Stimulated activated CD8-positive, alpha-beta memory T cell treated with anti-CD3 and anti-CD28 coated beads, Interleukin-7, amount 100 ng/mL, for 4 hours (primary cell): ENCODE measurements at regions not wholly inside any gene's neighbourhood (a gene's known extent, or its start where the extent isn't known, plus 50 kb on each side); places are given as distances from the start of the nearest gene placed in this dataset.

ENCODE experiments used
- DNase-seq, 2 donors: peaks; one replicate each; pipeline ENCODE4 v3.0.0-alpha.2; 2020; ENCODE audit warnings: low read depth in 2 of 2

DNA sequence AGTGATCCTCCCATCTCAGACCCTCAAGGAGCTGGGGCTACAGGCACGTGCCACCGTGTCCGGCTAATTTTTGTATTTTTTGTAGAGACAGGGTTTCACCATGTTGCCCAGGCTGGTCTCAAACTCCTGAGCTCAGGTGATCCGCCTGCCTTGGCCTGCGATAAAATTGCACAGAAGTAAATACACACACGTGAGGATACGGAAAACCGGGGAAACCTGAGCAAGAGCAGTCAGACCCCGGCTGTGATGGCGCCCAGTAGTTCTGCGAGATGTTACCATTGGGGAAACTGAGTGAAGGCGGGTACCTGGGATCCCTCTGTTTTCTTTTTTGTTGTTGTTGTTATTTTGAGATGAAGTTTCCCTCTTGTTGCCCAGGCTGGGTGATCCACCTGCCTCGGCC lies 114.9 kb downstream of the C9orf50 start:
- no peak for DNase-seq

DNA sequence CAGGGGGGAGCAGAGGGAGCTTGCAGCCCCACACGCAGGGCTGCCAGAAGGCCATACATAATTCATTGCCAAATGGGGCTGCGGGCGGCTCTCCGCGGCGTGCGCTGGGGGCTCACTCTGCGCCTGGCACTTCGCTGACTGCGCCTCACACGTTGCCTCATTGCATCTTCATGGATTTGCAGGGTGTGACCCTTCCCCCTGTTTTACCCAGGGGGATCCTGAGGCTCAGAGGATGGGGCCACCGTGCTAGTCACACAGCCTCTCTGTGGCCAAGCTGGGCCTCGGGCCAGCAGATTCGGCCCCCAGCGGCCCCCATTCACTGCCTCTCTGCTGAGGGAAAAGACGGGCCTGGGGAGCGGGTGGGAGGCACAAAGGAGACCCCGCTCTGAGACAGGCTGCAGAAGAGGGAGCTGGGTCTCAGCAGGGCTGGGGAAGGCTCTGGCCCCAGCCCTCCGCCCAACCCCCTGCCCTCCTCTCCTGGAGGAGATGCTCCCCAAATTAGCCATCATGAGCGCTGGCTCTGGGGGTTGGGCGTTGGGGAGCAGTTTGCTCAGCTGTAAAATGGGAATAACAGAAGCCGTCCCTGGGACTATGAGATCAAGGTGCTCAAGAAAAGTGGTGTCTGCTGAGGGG lies 115.5 kb downstream of the C9orf50 start:
- no peak for DNase-seq

- no peak for DNase-seq
These were observed 116.5 kb downstream of the C9orf50 start for GRCh38 chr9:129504404-129504803.

GRCh38 chr9:129501771-129502319 lies 119.1 kb downstream of the C9orf50 start:
- no peak for DNase-seq

- DNase-seq: no peak
These were observed 119.8 kb downstream of the C9orf50 start for GRCh38 chr9:129500863-129501770.

GRCh38 chr9:129500161-129500862 lies 120.6 kb downstream of the C9orf50 start:
- DNase-seq: no peak

DNA sequence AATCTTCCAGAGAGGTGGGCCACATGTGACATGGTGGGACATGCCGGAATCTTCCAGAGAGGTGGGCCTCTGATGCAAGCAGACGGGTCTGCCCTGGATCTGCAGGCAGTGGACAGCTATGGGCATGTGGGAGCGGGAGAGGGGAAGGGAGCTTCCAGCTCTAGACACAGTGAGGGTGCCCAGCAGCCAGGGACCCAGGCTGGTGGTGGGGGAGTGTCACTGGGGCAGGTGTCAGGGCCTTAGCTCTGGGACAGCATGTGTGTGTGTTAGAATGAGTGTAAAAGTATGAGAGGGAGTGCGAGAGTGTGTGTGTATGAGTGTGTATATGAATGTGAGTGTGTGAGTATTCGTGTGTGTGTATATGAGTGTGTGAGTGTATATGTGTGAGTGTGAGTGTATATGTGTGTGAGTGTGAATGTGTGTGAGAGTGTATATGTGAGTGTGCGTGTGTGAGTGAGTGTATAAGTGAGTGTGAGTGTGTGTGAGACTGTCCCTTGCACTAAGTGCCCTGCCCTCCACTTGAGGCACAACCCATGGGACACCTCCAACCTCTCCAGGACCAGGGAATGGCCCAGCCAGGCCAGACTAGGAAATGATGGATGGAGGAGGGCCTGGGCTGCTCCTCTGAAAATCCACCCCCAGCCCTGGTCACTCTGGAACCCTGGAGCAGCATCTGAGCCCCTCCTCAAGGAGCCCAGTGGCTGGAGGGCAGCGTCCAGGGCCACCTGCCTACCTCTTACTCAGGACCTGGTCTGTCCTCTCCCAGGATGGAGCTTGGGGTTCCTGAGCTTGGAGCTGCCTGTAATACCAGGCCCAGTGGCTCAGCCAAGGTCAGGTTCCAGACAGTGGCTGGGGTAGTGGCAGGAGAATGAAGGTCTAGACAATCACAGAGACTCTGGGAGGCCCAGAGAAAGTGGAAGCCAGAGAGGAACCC lies 122.2 kb downstream of the C9orf50 start:
- no peak for DNase-seq

DNA sequence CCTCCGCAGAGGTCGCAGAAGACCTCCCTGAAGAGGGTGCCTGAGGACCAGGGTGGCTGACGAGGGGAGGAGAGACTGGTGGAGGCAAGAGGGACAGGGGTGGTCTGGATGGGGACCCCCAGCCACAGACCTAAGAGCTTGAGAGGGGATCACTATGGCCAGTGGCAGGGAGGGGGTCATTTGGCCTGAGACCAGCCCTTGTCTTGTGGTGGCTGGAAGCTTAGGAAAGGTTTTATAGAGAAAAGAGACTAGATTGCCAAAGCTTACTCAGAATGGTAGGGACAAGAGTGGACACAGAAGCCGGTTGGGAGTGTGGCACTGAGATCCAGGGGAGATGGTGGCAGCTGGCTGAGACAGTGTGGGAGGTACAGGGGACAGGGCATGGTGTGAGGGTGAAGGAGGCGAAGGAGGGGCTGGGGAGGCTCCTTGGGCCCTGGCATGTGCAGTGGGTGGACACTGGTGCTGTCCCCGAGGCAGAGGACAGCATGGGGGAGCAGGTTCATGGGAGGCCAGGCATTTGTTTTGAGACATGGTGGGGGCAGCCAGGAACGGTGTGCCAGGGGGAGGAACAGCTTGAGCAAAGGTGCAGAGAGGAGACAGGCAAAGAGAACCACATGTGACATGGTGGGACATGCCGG lies 123.0 kb downstream of the C9orf50 start:
- no peak for DNase-seq

- no peak for DNase-seq
These were observed 123.7 kb downstream of the C9orf50 start for GRCh38 chr9:129497005-129497812.

DNA sequence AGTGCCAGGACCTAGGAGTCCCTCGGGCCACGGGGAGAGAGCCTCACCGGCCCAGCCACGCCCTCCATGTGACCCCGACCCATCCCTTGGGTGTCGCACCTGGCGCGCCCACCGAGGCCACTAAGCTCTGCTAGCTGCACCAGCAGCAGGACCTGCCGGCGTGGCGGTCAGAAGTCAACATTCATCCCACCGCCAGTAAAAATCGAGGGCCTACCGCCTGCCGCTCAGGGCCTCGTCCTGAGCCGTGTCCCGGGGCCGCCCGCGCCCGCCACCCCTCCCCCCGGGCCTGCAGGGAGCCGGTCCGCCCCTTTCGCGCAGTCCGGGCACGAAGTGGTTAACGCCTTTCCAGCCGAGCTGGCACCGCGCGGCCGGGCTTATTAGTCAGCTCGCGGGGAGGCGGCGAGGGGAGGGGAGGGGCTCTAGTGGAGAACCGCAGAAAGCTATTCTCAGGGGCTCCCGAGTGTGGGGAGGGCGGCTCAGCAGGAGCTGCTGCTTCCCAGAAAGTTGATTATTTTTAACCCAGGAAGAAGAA lies 124.4 kb downstream of the C9orf50 start:
- peak; percentile 72 to 81 for DNase-seq

GRCh38 chr9:129495620-129496472 lies 125.1 kb downstream of the C9orf50 start:
- DNase-seq: peak; percentile 63 to 80

DNA sequence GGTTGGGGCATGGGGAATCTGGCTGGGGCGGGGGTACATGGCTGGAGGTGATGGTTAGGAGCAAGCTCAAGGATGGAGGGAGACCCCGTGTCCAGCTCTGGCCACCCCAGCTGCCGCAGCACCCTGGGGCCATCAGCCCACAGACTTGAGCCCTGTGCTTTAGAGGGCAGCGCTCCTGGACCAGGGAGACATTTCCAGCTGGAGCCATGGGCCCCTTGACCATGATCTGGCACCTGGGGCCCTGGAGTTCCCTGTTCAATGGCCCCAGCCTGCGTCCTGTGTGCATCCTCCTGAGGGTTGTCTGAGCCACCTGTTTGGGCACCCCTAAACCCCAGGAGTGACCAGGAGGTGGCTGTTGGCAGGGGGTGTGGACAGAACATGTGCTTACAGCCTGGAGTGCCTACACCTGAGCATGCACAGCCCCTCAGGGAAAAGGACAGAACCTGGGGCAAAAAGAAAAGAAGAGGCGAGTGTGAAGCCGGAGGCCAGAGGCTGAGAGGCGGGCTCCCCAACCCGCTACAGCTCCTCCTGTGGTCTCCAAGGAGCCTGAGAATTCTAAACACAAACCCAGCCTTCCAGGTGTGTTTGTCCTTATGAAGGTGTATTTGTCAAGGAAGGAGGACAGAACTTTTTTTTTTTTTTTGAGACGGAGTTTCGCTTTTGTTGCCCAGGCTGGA lies 126.7 kb downstream of the C9orf50 start:
- DNase-seq: no peak

- no peak for DNase-seq
These were observed 127.2 kb downstream of the C9orf50 start for GRCh38 chr9:129493706-129494047.

DNA sequence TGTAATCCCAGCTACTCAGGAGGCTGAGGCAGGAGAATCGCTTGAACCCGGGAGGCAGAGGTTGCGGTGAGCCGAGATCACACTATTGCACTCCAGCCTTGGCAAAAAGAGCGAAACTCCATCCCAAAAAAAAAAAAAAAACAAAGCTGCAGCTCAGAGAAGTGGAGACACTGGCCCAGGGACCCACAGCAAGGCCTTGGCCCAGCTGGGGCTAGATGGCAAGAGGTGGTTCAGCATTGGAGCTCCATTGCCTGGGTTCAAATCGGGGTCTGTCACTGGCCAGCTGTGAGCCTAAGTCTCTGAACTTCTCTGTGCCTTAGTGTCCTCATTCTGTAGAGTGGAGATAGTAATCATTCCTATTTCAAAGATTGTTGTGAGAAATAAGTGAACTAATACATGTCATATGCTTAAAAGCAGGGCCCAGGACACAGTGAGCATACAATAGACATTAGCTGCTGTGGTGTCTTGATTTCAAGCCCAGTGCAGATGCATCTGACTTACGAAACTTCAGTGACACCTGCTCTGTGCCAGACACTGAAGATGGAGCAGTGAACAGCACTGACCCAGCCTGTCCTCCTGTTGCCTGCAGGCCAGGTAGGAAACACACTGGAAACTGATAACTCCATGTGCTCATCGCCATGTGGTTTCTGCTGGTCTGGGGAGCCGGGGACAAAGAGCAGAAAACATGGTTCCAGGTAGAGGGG lies 127.7 kb downstream of the C9orf50 start:
- DNase-seq: no peak

GRCh38 chr9:129491487-129491855 lies 129.4 kb downstream of the C9orf50 start:
- no peak for DNase-seq

GRCh38 chr9:129490583-129491486 lies 130.1 kb downstream of the C9orf50 start:
- no peak for DNase-seq
